GM18505 (cell line): ENCODE measurements at regions not wholly inside any gene's neighbourhood (a gene's known extent, or its start where the extent isn't known, plus 50 kb on each side); places are given as distances from the start of the nearest gene placed in this dataset.

Experiments used
- ATAC-seq: cut with Tn5 transposase; IDR thresholded peaks from one replicate; pipeline ENCODE4 v1.9.1; 2021; ENCODE audit not compliant: unreplicated experiment
- POLR2A ChIP-seq: IDR thresholded peaks from 4 replicates; pipeline ENCODE4 v1.6.1; 2011; ENCODE audit warnings: borderline replicate concordance; ENCODE audit not compliant: insufficient read depth, insufficient read length; ENCODE audit errors: extremely low read depth

DNA sequence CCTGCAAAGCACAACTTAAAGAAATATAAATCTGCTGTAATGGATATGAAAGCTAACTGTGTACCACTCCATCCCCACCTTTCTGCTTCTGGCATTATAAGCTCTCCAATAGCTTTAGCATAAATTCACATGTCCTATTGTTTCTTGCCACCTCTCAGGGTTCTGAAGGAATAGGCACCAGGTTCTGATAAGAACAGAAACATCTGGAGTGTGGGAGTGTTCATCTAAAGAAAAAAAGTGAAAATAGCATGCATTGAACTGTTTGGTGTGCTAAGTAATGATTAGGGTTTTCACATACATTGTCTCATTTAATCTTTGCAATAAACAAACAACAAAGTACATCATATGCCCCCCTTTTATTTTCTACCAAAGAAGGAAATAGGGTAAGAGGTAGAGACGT is 72.3 kb downstream of the FAM76B start:
- no peak for ATAC-seq
- no peak for TF ChIP-seq POLR2A

DNA sequence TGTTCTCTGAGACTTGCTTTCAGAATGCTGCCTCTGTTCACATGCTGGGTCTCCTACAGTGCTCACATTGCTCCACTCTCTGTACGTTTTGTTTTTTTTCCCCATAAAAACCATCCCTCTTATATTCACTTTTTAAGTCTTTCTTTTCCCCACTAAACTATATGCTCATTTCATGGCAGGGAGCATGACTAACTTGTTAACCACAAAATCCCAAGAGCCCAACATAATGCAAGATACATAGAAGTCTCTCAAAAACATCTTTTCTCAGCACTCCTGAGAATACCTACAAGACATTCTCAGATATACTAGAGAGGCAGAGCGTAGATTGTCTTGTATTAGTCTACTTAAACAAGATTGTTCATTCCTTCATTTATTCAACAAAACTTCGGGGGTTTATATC is 73.3 kb downstream of the FAM76B start:
- ATAC-seq = no peak
- no peak for TF ChIP-seq POLR2A

DNA sequence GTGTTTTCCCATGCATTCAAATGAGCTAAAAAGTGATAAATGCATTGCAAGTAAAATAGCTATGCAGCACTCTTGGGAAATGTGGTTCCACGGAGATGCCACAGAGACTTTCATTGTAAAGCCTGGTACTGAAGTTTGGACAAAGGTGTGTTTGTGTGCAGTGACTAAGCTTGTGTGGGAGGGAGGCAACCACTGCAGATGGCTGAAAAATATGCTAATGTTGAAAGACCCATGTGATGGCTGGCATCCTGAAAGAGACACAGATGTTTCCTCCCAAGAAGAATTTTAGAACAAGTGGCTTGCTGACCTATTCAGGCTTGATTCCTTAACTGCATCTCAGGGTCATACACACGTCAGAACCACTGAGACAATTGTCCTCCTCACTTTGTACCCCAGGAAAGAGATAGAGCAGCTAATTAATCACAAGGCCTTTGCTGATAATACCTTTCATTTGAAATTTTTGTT is 73.8 kb downstream of the FAM76B start:
- TF ChIP-seq POLR2A = no peak
- ATAC-seq = peak; percentile 85

DNA sequence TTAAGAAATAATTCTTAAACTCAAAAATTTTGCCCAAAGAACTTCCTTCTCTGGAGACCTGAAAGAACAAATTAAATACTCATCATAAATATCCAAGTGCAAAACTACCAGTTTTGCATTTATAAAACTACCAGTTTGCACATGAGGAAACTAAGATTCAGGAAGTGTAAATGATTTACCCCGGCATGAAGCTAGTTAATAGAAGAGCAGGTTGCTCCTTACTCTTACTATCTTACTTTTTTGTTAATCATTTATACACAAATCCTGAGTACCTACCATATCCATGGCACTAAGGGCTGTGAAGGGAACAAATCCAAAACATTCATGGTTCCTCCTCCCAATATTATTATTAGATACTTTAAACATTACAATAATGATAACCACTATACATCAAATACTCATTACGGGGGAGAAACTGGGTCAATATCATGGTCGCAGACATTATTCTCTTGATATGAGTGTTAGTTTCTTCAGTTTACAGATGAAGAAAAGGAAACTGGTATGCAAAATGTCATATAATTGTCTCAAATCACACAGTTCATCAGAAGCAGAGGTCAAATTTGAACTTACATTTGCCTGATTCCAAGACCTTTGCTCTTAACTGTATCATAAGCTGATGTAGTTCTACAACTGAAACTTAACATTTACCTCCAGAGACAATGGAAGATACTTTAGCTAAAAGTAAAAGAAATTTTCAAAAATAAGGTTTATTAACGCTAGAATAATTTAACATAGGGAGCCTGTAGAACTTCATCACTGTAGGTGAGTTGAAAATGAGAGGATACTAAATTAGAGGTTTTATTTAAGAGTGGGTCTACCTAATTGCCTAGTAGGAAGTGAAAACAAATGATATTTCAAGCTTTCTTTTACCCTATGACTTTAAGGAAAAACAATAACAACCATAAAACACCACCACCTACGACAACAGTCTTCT is 74.5 kb downstream of the FAM76B start:
- TF ChIP-seq POLR2A = no peak
- no peak for ATAC-seq

DNA sequence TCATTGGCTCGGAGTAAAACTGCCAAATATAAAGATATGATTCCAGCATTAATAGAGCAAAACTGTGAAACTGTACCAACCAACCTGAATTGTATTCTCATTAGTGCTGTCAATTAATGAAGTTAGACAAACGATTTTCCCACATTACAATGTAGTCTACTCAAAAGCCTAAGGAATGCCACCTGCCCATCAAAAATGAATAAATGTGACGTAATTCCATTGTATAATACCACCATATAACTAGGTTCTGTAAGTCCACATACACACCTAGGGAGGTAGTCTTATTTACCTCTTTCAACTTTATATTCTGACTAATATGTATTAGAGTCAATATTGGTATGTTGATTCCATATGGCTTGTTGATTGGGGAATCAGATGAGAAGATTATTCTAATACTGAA is 76.2 kb downstream of the FAM76B start:
- TF ChIP-seq POLR2A = no peak
- ATAC-seq = no peak

DNA sequence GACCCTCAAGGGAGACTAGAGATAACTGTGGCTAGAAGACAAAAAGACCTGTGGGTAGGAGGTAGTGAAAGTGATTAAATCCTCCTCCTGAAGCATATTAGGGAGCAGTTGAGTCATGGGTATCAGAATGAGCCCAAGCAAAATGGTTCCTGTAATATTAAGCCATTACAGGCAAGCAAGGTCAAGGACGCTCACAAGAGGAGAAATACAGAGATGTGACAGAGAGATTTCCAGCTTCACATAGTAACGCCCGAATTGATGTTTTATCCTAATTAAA is 77.7 kb downstream of the FAM76B start:
- no peak for TF ChIP-seq POLR2A
- ATAC-seq = no peak

DNA sequence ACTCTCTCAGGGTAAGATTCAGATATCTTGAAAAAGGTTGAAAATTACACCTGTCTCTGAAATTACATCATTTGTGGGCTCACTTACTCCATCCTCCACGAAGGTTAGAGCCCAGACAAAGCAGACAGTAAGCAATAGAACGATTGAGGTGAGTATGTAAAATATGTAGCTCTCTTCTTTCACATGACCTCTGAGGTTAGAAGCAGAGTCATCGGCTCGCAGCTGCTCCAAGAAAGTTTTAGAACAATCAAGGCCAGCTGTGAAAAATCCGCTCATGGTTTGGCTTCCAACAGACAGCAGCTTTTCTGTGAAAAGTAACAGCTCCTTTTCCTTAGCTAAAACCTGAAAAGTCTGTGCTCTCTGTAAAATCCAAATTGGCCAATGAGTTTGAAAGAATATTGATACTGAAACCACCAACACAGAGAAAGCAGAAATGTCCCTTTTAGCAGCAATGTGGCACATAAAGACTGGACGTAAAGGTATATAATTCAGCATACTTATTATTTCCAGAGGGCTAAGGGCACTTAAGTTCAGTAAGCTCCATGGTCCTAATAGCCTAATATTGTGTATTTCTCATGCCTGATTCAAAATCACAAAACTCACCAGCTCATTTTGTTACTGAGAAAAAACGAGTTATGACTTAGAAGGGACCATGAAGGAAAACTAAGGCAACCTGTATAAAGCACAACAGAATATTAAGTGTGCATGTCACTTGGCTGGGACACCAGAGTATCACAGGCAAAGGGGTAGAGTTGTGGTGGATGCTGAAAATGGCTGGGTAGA is 78.2 kb downstream of the FAM76B start:
- ATAC-seq = no peak
- no peak for TF ChIP-seq POLR2A

DNA sequence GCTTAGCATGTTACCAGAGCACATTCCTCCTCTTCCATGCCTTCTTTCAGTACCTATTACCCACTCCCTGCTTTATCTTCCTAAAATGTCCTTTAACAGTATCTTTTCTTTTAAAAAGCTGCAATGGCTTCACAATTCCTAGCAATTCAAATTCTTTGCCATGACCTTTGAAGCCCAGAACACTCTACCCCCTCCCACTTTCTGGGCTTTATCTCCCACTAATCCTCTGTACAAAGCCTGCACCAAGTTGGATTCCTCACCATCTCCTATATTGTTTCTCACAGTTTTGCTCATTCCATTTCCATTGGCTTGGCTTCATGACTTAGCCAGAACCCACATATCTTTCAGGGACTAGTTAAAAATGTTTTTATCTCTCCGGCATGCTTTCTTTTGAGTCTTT is 80.9 kb downstream of the FAM76B start:
- no peak for TF ChIP-seq POLR2A

DNA sequence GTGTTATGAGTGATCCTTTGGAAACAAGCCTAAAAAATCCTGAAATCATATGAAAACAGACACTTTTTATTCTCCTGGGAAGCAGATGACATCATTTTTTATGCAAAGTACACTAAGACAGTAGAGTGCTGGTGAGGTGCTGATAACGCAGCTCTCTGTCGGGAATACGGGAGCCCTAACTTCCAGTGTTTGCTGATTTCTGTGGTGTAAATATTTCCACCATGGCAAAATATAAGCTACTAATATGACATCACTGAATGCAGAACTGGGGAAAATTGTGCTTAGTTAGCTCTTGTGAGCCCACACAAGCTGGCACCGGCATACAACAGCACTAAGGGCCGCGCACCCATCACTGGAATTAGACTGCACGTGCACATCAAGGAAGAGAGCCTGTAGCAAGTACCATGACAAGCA is 82.6 kb downstream of the FAM76B start:
- no peak for TF ChIP-seq POLR2A
- no peak for ATAC-seq

More for the DNA sequence above, 80.9 kb downstream of the FAM76B start:
- ATAC-seq = no peak

DNA sequence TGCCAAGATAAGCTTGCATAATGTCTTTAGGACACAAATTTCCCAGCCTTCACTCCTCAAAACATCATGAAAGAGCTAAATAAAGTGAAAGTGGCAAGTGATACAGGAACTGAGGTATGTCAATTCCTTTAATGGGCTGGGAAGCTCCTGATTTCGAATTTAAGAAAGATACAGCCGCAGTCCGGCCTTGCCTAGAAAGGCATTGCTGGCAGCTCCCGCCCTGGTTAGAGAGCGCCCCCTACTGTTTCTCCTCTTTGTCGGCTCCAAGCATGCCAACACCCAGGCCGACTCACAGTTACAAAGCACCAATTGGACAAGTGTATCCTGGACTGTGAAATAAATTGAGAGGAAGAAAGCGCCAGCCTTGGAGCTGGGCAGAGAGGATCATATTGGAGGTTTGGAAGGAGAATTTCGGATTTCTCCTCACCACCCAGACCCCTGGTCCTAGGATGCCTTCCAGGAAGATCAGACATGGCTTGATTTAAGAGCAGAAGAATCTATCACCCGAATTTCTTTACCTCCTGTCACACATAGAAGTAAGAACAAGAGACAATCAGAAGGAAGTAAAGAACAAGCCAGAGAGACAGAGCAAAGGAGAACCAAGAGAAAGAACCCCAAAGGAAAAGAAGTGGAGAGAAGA is 84.0 kb downstream of the FAM76B start:
- no peak for TF ChIP-seq POLR2A
- peak; percentile 78 for ATAC-seq

DNA sequence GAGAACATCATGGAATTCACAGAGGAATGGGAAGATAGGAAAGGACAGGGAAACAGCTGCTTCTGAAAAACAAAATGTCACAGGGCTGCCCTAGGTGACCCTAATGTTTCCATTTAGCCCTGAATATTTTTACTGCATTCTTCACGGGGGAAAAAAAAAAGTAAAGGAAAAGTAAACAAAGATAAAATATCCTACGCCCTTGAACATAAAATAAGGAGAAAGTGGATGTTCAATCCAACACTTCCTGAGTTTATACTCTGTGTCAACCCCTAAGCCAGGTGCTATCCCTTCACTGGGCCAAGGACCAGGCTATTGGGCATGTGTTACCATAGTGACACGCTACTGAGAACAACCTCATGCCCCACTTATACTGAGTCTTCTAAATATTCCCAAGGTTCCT is 84.7 kb downstream of the FAM76B start:
- ATAC-seq = no peak
- no peak for TF ChIP-seq POLR2A

DNA sequence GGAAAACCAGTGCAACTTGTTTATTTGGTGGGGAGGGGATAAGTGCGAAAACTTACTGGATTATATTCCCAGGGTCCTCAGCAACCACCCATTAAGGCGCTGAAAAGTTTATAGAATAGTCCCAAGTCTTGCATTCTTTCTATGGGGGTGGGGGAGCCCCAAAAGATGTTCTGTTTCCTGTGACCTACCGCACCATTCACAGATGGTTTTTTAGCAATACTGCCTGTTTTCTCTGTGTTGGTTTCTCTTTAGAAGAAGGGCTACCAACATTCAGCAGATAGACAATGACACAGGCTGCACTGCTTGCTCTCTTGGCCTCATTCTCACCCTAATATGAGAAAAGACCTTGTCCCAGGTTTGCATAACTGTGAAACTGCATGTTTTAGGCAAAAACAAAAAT is 86.5 kb downstream of the FAM76B start:
- ATAC-seq = no peak
- TF ChIP-seq POLR2A = no peak

DNA sequence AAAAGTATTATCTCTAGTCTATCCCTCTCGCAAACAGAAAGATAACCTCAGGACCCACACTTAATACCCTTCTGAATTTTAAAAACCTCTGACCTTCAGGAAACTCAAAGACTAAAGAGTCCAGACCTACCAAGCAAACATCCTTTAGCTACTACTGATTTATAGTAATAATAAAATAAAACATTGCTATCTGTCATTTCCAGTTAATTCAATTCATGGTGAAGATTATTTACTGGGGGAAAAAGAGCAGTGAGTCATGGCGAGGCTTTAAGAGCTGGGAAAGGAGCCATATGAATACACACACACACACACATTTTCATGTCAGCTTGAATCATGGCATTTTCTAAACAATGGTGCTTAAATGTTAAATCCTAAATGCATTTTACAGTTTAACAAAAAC is 87.1 kb downstream of the FAM76B start:
- ATAC-seq = no peak
- no peak for TF ChIP-seq POLR2A
